Fibroblast of the aortic adventitia (primary cell): ENCODE measurements at regions not wholly inside any gene's neighbourhood (a gene's known extent, or its start where the extent isn't known, plus 50 kb on each side); places are given as distances from the start of the nearest gene placed in this dataset.

Source experiments
- DNase-seq: peaks from one replicate; pipeline ENCODE4 v3.0.0-alpha.2; 2010; ENCODE audit warnings: low read depth
- H3K4me3 ChIP-seq: 2 replicates; pipeline ENCODE4 v1.5.1; 2011; ENCODE audit warnings: low read depth, mild to moderate bottlenecking, control low read depth, low read length, moderate library complexity
- TF ChIP-seq, protein P1 (sequence below): IDR thresholded peaks from 2 replicates; pipeline ENCODE4 v1.5.1; 2011; ENCODE audit warnings: mild to moderate bottlenecking, low read length, control low read depth, inconsistent platforms; ENCODE audit not compliant: insufficient read depth

DNA sequence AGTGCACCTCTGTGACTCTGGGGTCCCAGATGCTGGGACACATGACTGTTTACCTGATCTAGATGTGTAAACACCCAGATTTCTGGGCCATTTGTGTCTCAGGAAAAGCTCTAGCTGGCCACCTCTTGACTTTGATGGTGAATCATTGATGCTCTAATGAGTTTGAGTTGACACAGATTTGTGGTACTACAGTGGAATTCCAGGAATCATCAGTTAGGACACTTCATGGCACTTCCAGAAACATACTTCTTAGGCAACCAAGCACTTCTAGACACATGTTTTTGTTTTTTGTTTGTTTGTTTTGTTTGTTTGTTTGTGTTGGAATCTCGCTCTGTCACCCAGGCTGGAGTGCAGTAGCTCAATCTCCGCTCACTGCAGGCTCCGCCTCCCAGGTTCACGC lies 302.2 kb upstream of the ZMIZ1 start:
- no peak for DNase-seq
- TF ChIP-seq, protein P1, sequence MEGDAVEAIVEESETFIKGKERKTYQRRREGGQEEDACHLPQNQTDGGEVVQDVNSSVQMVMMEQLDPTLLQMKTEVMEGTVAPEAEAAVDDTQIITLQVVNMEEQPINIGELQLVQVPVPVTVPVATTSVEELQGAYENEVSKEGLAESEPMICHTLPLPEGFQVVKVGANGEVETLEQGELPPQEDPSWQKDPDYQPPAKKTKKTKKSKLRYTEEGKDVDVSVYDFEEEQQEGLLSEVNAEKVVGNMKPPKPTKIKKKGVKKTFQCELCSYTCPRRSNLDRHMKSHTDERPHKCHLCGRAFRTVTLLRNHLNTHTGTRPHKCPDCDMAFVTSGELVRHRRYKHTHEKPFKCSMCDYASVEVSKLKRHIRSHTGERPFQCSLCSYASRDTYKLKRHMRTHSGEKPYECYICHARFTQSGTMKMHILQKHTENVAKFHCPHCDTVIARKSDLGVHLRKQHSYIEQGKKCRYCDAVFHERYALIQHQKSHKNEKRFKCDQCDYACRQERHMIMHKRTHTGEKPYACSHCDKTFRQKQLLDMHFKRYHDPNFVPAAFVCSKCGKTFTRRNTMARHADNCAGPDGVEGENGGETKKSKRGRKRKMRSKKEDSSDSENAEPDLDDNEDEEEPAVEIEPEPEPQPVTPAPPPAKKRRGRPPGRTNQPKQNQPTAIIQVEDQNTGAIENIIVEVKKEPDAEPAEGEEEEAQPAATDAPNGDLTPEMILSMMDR, result no peak
- H3K4me3 ChIP-seq, result no peak overlapping the region

DNA sequence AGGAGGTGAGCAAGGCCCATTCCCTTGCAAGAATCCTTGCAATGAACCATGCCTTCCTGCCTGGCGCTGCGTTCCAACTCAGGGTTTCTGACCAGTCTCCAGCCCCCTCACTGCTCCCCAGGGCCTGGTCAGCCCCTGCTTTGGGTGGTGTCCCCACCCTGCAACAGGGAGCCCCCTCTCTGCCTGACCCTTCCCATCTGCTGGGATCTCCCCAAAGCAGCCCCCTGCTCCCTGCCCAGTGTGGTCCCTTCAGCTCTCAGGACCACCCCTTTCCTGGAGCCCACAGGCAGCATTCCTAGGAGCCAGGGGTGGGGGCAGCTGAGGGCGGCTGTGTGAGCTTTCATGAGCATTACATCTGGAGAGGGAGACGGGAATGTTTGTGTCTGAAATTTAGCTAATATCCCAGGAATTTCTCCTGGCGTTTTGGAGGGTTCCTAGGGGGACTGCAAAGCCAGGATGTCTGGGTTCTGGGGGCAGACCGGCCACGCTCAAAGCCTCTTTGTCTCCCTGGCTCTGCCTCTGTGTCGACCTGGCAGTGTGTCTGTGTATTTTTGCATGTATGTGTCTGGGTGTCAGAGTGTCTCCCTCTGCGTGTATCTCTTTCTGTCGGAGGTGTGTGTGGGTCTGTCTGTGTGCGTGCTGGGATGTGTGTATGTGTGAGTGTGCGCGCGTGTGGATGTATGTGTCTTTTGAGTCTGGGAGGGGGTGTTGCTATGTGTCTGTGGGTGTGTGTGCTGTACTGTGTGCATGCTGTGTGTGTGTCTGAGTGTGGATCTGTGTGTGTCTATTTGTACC lies 300.5 kb upstream of the ZMIZ1 start:
- no peak for DNase-seq
- no peak overlapping the region for H3K4me3 ChIP-seq
- TF ChIP-seq, protein P1, result no peak

DNA sequence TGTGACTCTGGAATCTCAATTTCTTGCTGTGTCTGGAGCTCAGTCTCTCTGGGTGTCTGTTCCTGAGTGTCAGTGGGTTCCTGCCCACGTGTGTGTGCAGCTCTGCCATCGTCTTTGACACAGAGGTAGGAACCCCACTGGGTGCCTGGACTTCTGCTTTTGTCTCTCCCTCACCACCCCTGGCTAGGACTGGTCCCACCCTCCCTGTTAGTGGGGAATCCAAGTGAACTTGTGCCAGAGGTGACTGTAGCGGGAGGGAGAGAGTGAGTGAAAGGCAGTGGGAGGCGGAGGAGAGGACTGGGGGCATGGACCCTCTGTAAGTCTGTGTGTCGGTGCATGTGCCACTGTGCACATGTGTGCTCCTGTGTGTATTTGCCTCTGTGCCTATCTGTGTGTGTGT lies 299.9 kb upstream of the ZMIZ1 start:
- no peak overlapping the region for H3K4me3 ChIP-seq
- DNase-seq, result no peak
- TF ChIP-seq, protein P1, result no peak

DNA sequence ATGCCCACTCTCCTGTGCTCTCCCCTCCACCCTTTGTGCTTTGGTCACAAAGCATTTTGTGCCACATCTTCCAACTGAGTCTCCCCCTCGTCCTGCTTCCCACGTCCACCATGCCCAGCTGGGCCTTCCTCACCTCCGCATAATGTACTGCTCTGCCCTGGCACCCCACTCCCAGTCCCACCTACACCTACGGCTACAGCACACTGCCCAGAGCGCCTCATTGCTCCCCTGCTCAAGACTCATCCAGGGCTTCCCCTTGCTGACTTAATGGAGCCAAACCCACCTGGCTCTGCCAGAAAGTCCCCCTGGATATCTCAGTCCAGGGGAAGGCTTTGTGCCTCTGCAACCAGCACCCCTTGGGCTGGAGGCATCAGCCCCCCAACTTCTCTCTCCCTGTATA lies 299.2 kb upstream of the ZMIZ1 start:
- DNase-seq, result no peak
- H3K4me3 ChIP-seq, result no peak overlapping the region
- TF ChIP-seq, protein P1, result no peak

DNA sequence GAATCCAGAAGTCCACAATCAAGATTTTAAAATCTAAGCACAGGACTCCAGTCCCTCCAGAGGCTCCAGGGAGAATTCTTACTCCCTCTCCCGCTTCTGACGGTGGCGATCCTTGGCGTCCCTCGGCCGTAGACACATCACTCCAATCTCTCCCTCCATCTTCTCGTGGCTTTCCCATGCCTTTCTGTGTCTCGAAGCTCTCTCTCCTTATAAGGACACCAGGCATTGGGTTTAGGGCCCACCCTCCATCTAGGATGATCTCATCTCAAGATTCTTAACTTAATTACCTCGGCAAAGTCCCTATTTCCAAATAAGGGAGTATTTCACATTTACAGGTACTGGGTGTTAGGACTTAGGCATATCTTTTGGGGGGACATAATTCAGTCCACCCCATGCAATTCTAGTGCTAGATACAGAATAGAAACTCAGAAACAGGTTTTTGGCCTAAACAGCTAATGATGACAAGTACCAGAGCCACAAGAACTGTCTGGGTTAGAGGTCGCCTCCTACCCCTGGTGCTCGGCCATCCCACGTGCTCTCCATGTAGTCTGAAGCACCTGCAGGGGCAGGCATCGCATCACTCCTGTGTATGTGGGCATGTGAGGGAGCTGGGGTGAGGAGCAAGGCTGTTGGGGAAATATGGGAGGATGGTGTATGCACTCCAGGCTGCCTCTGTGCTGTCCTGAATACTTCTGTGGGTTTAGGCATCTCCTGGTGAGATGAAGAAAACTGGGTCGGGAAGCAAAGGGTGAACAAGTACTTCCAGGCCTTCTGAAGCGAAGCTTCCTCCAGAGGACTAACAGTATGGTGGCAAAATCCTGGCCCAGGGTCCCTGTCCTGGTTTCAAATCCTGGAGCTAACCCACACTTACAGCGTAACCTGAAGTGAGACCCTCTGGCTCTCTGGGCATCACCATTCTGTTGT lies 298.3 kb upstream of the ZMIZ1 start:
- TF ChIP-seq, protein P1, result no peak
- DNase-seq, result no peak
- no peak overlapping the region for H3K4me3 ChIP-seq

DNA sequence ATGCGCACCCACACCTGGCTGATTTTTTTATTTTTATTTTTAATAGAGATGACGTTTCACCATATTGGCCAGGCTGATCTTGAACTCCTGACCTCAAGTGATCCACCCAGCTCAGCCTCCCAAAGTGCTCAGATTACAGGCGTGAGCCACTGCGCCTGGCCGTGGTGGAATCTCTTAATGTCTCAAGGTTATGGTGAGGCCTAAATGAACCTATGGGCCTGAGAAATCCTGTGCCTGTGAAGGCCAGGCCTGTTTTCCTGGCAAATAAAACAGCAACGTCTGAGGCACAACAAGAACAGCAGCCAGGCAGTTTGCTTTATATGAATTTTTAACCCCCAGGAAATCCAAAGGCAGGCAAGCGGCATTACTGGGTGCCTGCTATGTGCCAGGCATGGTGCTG lies 297.5 kb upstream of the ZMIZ1 start:
- H3K4me3 ChIP-seq, result no peak overlapping the region
- TF ChIP-seq, protein P1, result no peak
- no peak for DNase-seq
